B cell (primary cell): ENCODE measurements at regions not wholly inside any gene's neighbourhood (a gene's known extent, or its start where the extent isn't known, plus 50 kb on each side); places are given as distances from the start of the nearest gene placed in this dataset.

Experiments
- ATAC-seq: fragments of 200-7000 bp; cut with Tn5 transposase; one replicate; pipeline ENCODE4 v1.10.0; 2021; ENCODE audit warnings: low read depth, mild to moderate bottlenecking, moderate number of reproducible peaks, moderate library complexity
- CTCF ChIA-PET: fragments of 350-600 bp; sonication (Branson Sonifier 250); formaldehyde crosslinking; loops from one replicate; lab custom pipeline; 2021; ENCODE audit warnings: antibody characterized with exemption, inconsistent platforms; lab: Charles Lee
- POLR2A ChIA-PET: fragments of 350-600 bp; sonication (Branson Sonifier 250); formaldehyde crosslinking; loops from one replicate; lab custom pipeline; 2021; ENCODE audit warnings: antibody characterized with exemption; lab: Charles Lee
- DNase-seq: peaks from one replicate; pipeline ENCODE4 v3.0.0; 2013
- H2AFZ ChIP-seq: 2 replicates; pipeline ENCODE4 v1.6.1; 2012; ENCODE audit warnings: mild to moderate bottlenecking, low read depth, low read length; ENCODE audit not compliant: insufficient read depth, poor library complexity, severe bottlenecking
- H3K27ac ChIP-seq, 2 donors: 1 replicate in 1 of 2; 2 replicates in 1 of 2; pipeline ENCODE4 v1.5.1; 2012 to 2013; ENCODE audit warnings: low read length in 2 of 2, mild to moderate bottlenecking in 2 of 2, moderate library complexity in 1 of 2
- H3K27me3 ChIP-seq, 4 experiments: fragments of 200-600 bp in 1 of 4; sonication (generic) in 1 of 4; replicated peaks in 1 of 4; 1 replicate in 2 of 4; 2 replicates in 2 of 4; pipeline versions ENCODE4 v1.6.1 to v1.7.0; 2013 to 2016; ENCODE audit warnings: low read length in 3 of 4, mild to moderate bottlenecking in 2 of 4, mixed read lengths in 1 of 4, moderate library complexity in 1 of 4; ENCODE audit not compliant: insufficient read depth in 4 of 4, control insufficient read depth in 3 of 4; ENCODE audit errors: control extremely low read depth in 1 of 4
- H3K36me3 ChIP-seq, 2 experiments: replicated peaks in 1 of 2; 1 replicate in 1 of 2; 2 replicates in 1 of 2; pipeline versions ENCODE4 v1.6.1 to v1.7.1; 2013; ENCODE audit warnings: low read length in 1 of 2; ENCODE audit not compliant: insufficient read depth in 2 of 2, control insufficient read depth in 1 of 2; ENCODE audit errors: control extremely low read depth in 1 of 2, extremely low read depth in 1 of 2
- H3K4me1 ChIP-seq, 2 donors: fragments of 200-600 bp in 1 of 2; sonication (generic) in 1 of 2; 1 replicate in 1 of 2; 2 replicates in 1 of 2; pipeline versions ENCODE4 v1.5.1 to v1.6.1; 2013 to 2017; ENCODE audit warnings: low read length in 2 of 2; ENCODE audit not compliant: control insufficient read depth in 2 of 2, insufficient read depth in 2 of 2
- H3K4me2 ChIP-seq: replicated peaks from 2 replicates; pipeline ENCODE3; 2012; ENCODE audit warnings: mild to moderate bottlenecking, low read depth, low read length; ENCODE audit not compliant: poor library complexity, severe bottlenecking
- H3K4me3 ChIP-seq, 5 experiments: fragments of 200-600 bp in 1 of 5; sonication (generic) in 1 of 5; 1 replicate in 3 of 5; 2 replicates in 2 of 5; pipeline versions ENCODE4 v1.5.1 to v1.7.0; 2011 to 2016; ENCODE audit warnings: low read length in 4 of 5, mild to moderate bottlenecking in 4 of 5, low read depth in 2 of 5, control low read depth in 1 of 5, moderate library complexity in 1 of 5; ENCODE audit not compliant: insufficient read depth in 1 of 5; ENCODE audit errors: control extremely low read depth in 1 of 5, extremely low read depth in 1 of 5
- H3K79me2 ChIP-seq: fragments of 200-600 bp; sonication (generic); one replicate; pipeline ENCODE4 v1.6.0; 2016; ENCODE audit warnings: low read length; ENCODE audit not compliant: control insufficient read depth, insufficient read depth
- H3K9ac ChIP-seq: fragments of 200-600 bp; sonication (generic); 2 replicates; pipeline ENCODE4 v1.6.1; 2017; ENCODE audit warnings: mild to moderate bottlenecking, low read length, moderate library complexity
- H3K9me3 ChIP-seq, 3 donors: one replicate each; pipeline versions ENCODE4 v1.6.1 to v1.7.1; 2013; ENCODE audit warnings: low read length in 2 of 3; ENCODE audit not compliant: control insufficient read depth in 2 of 3, insufficient read depth in 1 of 3; ENCODE audit errors: control extremely low read depth in 1 of 3
- H4K20me1 ChIP-seq: 2 replicates; pipeline ENCODE4 v1.6.0; 2012; ENCODE audit warnings: mild to moderate bottlenecking, low read length; ENCODE audit not compliant: insufficient read depth, control insufficient read depth, poor library complexity, severe bottlenecking
- H3K27ac Mint-ChIP-seq: one replicate; pipeline ENCODE4 v1.8.0; 2021; ENCODE audit warnings: mixed read lengths
- H3K27me3 Mint-ChIP-seq: one replicate; pipeline ENCODE4 v1.8.0; 2021; ENCODE audit warnings: mixed read lengths
- H3K4me1 Mint-ChIP-seq: one replicate; pipeline ENCODE4 v1.8.0; 2021; ENCODE audit warnings: mixed read lengths
- H3K4me3 Mint-ChIP-seq: one replicate; pipeline ENCODE4 v1.8.0; 2021; ENCODE audit warnings: mixed read lengths
- H3K9me3 Mint-ChIP-seq: one replicate; pipeline ENCODE4 v1.8.0; 2022; ENCODE audit warnings: mixed read lengths; ENCODE audit not compliant: insufficient read depth
- EZH2 ChIP-seq: IDR thresholded peaks from 2 replicates; pipeline ENCODE4 v1.6.1; 2012; ENCODE audit warnings: borderline replicate concordance, low read depth, mild to moderate bottlenecking, moderate library complexity, low read length; ENCODE audit not compliant: insufficient read depth, poor library complexity, severe bottlenecking
- WGBS: methylation state at CpG from one replicate; pipeline ENCODE4 v1.1.5; 2013; ENCODE audit warnings: missing lambda C conversion rate; ENCODE audit not compliant: insufficient coverage; 5-methylcytosine and 5-hydroxymethylcytosine counted together
- intact Hi-C: fragments of 100-400 bp; cut with micrococcal nuclease; formaldehyde crosslinking; loops from one replicate; pipeline ENCODE4 v1.10.0; 2022
- TF ChIP-seq, protein P1 (sequence below): fragments of 200-600 bp; IDR thresholded peaks from one replicate; pipeline ENCODE4 v1.8.0; 2022; ENCODE audit warnings: antibody characterized with exemption, mild to moderate bottlenecking

- ATAC-seq = no peak
- Histone ChIP-seq H3K79me2 (no peaks in the 10 kb centered on the region), H2AFZ (no peak overlapping the region), H3K27me3 (no peaks in the 10 kb centered on the region), H3K4me1 (no peaks in the 10 kb centered on the region), H3K9ac (no peak overlapping the region), H3K27ac (no peak overlapping the region), H3K4me3 (no peak overlapping the region), H3K4me2 (no peak overlapping the region), H3K36me3 (no peaks in the 10 kb centered on the region), H4K20me1 (no peaks in the 10 kb centered on the region), H3K9me3 (peaks cover 0 to 3% (median 0%) of the 10 kb centered on the region in 3 donors)
- POLR2A ChIA-PET = no interaction called here
- 60% methylated on average over 1 of the region's 3 CpGs for WGBS
- Mint-ChIP-seq H3K4me3 (no peak overlapping the region), H3K27ac (no peak overlapping the region), H3K4me1 (no peaks in the 10 kb centered on the region), H3K9me3 (no peaks in the 10 kb centered on the region), H3K27me3 (no peaks in the 10 kb centered on the region)
- CTCF ChIA-PET = no interaction called here
- TF ChIP-seq, protein P1, sequence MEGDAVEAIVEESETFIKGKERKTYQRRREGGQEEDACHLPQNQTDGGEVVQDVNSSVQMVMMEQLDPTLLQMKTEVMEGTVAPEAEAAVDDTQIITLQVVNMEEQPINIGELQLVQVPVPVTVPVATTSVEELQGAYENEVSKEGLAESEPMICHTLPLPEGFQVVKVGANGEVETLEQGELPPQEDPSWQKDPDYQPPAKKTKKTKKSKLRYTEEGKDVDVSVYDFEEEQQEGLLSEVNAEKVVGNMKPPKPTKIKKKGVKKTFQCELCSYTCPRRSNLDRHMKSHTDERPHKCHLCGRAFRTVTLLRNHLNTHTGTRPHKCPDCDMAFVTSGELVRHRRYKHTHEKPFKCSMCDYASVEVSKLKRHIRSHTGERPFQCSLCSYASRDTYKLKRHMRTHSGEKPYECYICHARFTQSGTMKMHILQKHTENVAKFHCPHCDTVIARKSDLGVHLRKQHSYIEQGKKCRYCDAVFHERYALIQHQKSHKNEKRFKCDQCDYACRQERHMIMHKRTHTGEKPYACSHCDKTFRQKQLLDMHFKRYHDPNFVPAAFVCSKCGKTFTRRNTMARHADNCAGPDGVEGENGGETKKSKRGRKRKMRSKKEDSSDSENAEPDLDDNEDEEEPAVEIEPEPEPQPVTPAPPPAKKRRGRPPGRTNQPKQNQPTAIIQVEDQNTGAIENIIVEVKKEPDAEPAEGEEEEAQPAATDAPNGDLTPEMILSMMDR = no peak
- TF ChIP-seq EZH2 = no peak
- intact Hi-C loops = no loop called here
- DNase-seq = no peak
These were observed 138.0 kb downstream of the OPN5 start for GRCh38 chr6:47919875-47920274.

- Histone ChIP-seq H3K4me1 (no peaks in the 10 kb centered on the region), H3K27ac (no peak overlapping the region), H3K4me2 (no peak overlapping the region), H3K9me3 (peaks cover 0 to 3% (median 0%) of the 10 kb centered on the region in 3 donors), H3K36me3 (no peaks in the 10 kb centered on the region), H3K79me2 (no peaks in the 10 kb centered on the region), H4K20me1 (no peaks in the 10 kb centered on the region), H3K9ac (no peak overlapping the region), H3K4me3 (no peak overlapping the region), H3K27me3 (no peaks in the 10 kb centered on the region), H2AFZ (no peak overlapping the region)
- no peak overlapping the region for H3K27ac Mint-ChIP-seq
- CTCF ChIA-PET = no interaction called here
- no peak for TF ChIP-seq EZH2
- TF ChIP-seq, protein P1 = no peak
- POLR2A ChIA-PET = no interaction called here
- no peaks in the 10 kb centered on the region for H3K4me1 Mint-ChIP-seq
- 86% methylated on average over 1 of the region's 3 CpGs for WGBS
- ATAC-seq (no peak), DNase-seq (no peak)
- no peak overlapping the region for H3K4me3 Mint-ChIP-seq
- no peaks in the 10 kb centered on the region for H3K27me3 Mint-ChIP-seq
- intact Hi-C loops = no loop called here
- H3K9me3 Mint-ChIP-seq = no peaks in the 10 kb centered on the region
These were observed 136.0 kb downstream of the OPN5 start for GRCh38 chr6:47917811-47918210.
